Right kidney (tissue), 1 donor: ENCODE measurements at regions not wholly inside any gene's neighbourhood (a gene's known extent, or its start where the extent isn't known, plus 50 kb on each side); places are given as distances from the start of the nearest gene placed in this dataset.

Experiments used
- DNase-seq: peaks from one replicate; pipeline ENCODE4 v3.0.0-alpha.2; 2016

DNA sequence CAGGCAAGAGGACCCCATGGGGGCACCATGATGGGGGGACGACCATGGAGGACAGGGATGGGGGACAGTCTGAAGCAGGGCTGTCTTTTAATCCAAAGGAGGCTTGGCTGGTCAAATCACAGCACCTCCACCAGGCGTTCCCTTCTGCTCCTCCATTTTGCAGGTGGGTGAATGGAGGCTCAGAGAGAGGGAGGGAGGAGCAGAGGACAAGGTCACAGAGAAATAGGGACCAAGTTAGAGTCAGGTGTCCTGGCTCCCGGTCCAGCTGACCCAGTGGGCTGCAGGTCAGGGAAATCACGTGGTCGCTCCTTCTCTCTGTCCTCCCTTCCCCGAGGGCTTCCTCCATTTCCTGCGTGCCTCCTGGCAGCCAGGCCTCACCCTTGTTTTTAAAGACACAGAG, 156.4 kb upstream of the SMIM23 start:
- DNase-seq, result no peak

- DNase-seq, result peak; percentile 63
Measured at GRCh38 chr5:171629628-171630349, 155.8 kb upstream of the SMIM23 start.

GRCh38 chr5:171630350-171631065, 155.1 kb upstream of the SMIM23 start:
- DNase-seq, result no peak

- DNase-seq, result no peak
Measured at GRCh38 chr5:171632616-171633015, 153.0 kb upstream of the SMIM23 start.

DNA sequence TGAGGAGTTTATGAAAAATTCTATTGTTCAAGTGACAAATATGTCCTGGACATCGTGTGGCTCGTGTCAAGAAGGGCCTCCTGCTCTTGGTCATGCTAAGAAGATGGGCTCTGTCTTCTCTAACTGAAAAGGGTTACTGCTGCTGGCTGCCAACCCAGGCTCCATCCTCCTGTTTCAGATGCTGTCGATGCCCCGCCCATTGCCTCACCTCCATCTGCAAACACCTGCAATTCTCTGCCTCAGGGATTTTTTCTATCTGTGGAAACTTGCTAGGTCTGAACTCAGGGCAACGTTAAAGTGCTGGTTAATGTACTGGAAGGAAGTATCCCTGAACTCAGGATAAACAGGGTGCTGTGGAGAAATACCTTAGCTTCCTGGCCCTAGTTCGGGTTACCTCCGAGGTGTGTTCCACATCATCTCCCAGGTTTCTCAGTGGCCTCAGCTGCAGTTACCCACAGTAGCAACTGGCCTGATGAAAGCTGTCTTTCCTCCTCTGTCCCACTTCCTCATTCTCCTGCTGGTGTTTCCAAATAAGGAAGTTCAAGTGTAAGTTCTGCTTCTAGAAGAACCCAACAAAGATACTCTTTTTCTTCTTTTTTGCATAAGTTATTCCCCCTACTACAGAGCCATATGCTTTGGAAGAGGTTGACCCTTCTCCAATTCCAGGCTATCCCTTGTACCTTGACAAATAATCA, 151.7 kb upstream of the SMIM23 start:
- no peak for DNase-seq

- no peak for DNase-seq
Measured at GRCh38 chr5:171634511-171634910, 151.1 kb upstream of the SMIM23 start.

DNA sequence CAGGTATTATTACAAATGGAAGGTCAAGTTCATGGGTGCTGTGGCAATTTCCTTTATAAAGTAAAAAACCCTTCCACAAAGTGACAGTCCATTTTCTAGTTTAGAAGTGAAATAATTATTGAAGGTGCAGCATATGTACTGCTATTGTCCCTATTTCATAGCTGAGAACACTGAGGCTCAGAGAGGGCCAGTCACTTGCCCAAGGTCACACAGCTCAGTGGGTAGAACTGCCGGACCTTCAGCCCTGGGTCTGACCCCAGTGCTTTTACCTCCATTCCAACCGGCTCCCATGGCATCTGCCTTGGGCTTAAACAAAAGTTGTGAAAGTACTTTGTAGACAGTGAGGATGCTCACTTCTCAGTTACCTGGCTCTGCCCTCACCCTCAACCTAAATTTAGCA, 150.6 kb upstream of the SMIM23 start:
- no peak for DNase-seq

DNA sequence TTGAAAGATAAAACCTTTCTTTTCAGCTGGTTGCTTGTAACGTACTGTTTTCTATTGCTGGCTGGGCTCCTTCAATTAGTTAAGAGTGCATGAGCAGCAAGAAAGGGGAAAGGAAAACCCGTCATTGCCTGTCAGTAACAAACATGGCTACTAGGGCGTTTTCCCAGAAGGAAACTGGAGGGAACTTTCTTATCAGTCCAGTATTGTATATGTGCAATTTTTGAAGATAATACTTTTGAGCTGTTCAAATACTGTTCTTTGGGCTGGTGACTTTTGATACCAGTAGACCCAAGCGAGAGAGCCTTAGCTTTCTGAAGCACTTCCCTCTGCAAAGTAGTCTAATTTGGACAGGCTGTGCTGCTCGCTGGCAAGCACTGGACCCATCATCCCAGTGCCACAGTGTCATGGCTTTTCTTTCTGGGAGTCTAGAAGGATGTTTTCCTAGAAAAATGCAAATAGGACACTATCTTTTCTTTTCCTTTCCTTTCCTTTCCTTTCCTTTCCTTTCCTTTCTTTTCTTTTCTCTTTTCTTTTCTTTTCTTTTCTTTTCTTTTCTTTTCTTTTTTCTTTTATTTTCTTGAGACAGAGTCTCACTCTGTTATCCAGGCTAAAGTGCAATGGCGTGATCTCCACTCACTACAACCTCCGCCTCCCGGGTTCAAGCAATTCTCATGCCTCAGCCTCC, 149.9 kb upstream of the SMIM23 start:
- no peak for DNase-seq

- DNase-seq, result no peak
Measured at GRCh38 chr5:171637811-171638210, 147.8 kb upstream of the SMIM23 start.

GRCh38 chr5:171639205-171639621, 146.4 kb upstream of the SMIM23 start:
- DNase-seq, result no peak

GRCh38 chr5:171639966-171640365, 145.7 kb upstream of the SMIM23 start:
- no peak for DNase-seq

- DNase-seq, result no peak
Measured at GRCh38 chr5:171640480-171640879, 145.1 kb upstream of the SMIM23 start.

DNA sequence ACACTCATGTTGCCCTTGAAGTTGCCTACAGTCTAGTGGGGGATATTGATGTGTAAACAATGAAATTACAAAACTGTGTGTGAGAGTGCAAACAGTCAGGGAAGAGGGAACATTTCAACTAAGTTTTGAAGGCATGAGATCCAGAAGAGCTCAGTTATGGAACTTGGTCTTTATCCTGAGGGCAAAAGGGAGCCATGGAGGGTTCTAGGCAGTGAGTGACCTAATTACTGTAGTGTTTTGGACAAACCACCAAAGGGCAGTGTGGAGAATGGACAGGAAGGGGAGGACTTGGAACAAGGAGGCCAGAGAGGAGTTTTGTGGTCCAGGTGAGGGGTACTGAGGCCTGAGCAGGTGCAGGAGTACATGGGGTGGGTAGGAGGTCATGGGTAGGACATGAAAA, 143.7 kb upstream of the SMIM23 start:
- no peak for DNase-seq

- DNase-seq, result no peak
Measured at GRCh38 chr5:171642894-171643293, 142.7 kb upstream of the SMIM23 start.

- DNase-seq, result no peak
Measured at GRCh38 chr5:171644536-171644935, 141.1 kb upstream of the SMIM23 start.

- no peak for DNase-seq
Measured at GRCh38 chr5:171646102-171647042, 139.2 kb upstream of the SMIM23 start.

DNA sequence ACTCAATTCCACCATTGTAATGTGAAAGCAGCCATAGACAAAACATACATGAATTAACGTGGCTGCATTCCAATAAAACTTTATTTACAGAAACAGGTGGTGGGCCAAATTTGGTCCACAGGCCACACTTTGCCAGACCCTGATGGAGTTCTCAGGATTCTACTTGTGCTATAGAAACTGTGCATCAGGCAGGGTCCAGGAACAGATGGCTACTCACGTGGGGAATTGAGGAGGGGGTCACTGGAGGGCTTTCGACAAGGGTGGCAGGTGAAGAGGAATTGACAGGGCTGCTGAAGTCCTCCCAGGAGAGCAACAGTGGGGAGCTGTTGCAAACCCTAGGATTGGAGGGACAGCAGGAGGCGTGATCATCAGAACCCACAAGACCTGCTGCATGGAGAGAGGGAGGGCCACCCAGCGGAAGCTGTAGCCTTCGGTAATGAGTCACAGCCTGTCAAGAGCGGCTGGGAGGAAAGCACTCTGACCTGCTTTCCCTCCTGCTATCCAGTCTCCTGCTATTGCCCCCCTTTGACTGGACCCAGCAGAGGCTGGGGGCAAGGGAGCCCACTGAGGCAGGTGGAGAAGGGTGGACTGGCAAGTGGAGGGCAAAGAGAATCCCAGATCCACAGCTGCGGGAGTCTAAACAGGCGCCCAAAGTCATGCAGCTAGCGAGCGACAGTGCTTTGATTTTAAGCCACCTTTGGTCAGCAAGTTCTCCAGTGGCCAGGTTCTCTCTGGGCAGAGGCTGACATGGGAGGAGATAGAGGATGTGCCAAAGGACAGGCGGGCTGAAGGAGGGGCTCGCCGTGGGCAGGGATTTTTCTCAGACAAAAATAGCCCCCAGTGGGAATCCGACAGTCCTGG, 138.3 kb upstream of the SMIM23 start:
- no peak for DNase-seq

- no peak for DNase-seq
Measured at GRCh38 chr5:171647904-171648260, 137.7 kb upstream of the SMIM23 start.

DNA sequence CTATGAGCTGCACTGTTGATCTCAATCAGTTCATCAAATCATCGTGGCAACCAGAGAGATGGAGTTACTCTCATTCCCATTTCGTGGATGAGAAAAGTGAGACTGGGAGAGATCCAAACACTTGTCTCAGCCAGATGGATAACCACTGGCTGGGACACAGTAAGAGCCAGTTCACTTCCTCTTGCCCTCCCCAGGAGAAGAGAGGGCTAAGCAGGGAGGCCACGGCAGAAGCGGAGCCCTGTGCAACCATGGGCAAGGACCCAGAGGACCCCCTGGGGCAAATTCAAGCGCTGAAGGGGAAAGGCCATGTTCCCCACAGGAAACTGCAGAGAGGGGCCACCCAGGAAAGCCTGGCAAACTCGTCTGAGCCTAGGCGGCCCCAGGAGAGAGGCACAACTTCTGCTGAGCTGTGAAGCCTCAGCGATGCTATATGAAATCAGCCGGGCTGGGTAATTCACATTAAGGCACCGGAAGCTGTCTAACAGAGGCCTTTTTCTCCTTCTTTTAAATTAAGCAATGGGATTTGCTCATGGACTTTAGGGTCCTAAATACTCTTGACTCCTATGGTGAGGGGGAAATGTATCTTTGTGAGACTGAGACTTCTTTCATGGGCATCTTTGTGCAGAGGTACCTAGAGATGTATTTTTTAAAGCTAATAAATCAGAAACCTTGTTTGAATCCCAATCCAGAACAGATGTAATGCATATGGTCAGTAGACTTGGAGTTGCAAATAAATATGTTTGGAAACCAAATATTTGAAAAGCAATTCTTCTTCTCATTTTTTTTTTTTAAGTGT, 137.1 kb upstream of the SMIM23 start:
- DNase-seq, result no peak

DNA sequence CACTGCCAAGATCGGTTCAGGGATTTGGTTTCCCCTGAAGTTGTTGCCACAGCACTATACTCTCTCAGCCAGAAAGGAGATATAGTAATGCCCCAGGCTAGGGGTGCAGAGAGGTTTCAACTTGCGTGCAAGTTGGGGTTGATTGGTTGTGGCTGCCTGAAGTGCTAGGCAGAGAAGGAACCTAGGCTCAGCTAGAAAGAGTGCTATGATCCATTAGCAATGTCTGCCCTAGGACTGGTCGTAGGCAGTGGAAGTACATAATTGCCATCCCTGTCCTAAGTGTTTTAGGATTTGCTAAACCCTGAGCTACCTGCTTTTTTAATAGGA, 136.6 kb upstream of the SMIM23 start:
- DNase-seq, result no peak
